ENCODE measurements at regions not wholly inside any gene's neighbourhood (a gene's known extent, or its start where the extent isn't known, plus 50 kb on each side); places are given as distances from the start of the nearest gene placed in this dataset.
A peak's percentile ranks its signal among the peaks of the same experiment; 100 is the strongest.
"Not testable (repeated sequence)": the region's sequence is repeated elsewhere in the genome, so short reads cannot be mapped to it uniquely, and the experiment has no call there.

DNA sequence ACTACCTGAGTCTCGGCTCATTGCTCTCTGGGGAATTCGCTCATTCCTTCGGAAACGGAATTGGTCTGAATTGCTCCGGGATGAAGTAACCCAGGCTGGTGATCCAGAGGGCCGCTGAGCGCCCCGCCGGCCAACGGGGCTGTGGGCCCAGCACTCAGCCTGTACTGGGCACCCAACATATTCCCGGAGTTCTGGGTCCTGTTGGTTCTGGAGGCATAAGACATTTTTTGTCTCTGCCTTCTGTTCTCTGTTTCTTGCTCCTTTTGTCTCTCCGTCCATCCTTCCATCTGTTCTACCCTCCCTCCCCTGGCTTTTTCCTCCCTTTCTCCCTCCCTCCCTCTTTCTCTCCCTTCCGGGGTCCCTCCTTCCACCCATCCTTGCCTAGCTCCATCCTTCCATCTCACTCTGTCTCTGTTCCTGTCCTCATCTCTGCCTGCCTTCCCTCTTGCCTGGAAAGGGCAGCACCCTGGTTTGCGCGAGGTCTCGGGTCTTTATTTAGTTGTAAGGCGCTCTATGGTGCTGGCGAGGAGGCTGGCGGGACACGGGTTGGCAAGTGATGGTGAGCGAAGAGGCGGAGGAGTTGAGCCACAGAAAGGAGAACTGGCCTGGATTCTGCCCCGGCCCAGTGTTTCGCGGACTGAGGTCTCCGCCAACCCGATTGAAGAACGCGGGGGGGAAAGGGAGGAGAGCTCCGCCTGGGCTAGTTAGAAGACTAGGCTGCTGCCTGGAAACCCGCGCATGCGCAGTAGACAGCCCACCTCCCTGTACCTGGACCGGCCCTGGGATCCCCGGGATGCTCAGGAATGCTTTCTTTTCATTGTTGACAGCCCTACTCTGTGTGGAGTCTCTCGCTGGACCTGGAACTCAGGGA is 1468.0 kb downstream of the FOXD4L5 start:
- WGBS, 5 donors, result 15 to 25% (median 24%) methylated on average over 36 of the region's 36 CpGs

GRCh38 chr9:63814970-63815669 is 1469.9 kb downstream of the FOXD4L5 start:
- Histone ChIP-seq H3K27me3 (peaks cover 4 to 48% (median 10%) of the 10 kb centered on the region in 3 donors), H3K9me3 (peaks cover 7 to 64% (median 52%) of the 10 kb centered on the region in 4 donors)
- DNase-seq; H3K27ac ChIP-seq; H3K4me3 ChIP-seq; H3K4me1 ChIP-seq; H3K36me3 ChIP-seq; intact Hi-C loops (cut with DNase I; ENCODE audit: low total_unique reads): not testable (repeated sequence)
- WGBS, 5 donors, result 46 to 79% (median 51%) methylated on average over 20 to 52 of the region's 52 CpGs

More for the DNA sequence above, 1468.0 kb downstream of the FOXD4L5 start:
- H3K27me3 ChIP-seq, result peaks cover 4 to 48% (median 10%) of the 10 kb centered on the region in 3 donors
- intact Hi-C loops (cut with DNase I; ENCODE audit: low total_unique reads), result no loop called here
- H3K27ac ChIP-seq, result peak overlapping the region in 1 of 5 donors; percentile 3
- DNase-seq, result peak; percentile 79 to 89
- no peaks in the 10 kb centered on the region for H3K36me3 ChIP-seq
- peaks cover 0 to 6% (median 2%) of the 10 kb centered on the region in 4 donors for H3K4me1 ChIP-seq
- peaks cover 7 to 64% (median 52%) of the 10 kb centered on the region in 4 donors for H3K9me3 ChIP-seq
- TF ChIP-seq EP300 (IDR thresholded peaks at IDR 0.05) (no peak), POLR2AphosphoS5 (IDR thresholded peaks at IDR 0.05) (no peak), CTCF (IDR thresholded peaks at IDR 0.05) (no peak), POLR2A (IDR thresholded peaks at IDR 0.05) (no peak)
- peak overlapping the region in 3 of 4 donors; percentile 10 to 32 (median 21) for H3K4me3 ChIP-seq

DNA sequence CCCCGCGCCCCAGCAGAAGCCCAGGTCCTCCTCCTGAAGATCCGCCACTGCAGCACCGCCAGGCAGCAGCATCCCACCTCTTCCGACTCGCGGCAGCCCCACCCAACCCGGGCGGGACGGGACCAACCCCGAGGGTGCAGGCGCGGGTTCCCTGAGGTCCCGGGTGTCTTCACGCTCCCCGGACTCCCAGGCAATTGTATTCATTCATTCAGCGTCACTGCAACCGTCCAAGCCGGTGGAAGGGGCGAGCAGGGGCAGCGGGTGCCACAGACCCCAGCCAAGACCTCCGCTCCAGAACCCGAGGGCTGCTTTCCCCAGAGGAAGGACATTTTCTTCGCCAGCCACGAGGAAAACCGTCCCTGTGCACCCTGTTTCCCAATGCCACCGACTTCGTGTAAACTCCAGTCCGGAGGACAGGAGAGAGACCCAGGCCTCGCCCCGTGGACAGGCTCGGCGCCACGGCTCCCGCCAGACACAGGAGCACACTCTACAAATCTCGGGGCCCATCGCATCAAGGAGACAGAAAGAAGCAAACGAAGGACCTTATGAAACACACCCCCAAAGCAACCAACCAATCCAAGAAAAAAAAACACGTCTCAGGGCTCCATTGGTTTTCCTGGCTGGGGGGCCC is 1471.5 kb downstream of the FOXD4L5 start:
- peaks cover 7 to 69% (median 53%) of the 10 kb centered on the region in 4 donors for H3K9me3 ChIP-seq
- H3K27ac ChIP-seq; intact Hi-C loops (cut with DNase I; ENCODE audit: low total_unique reads); DNase-seq; H3K4me1 ChIP-seq; H3K36me3 ChIP-seq: not testable (repeated sequence)
- peak overlapping the region in 1 of 4 donors; percentile 10 for H3K4me3 ChIP-seq
- 32 to 67% (median 42%) methylated on average over 32 to 39 of the region's 39 CpGs for WGBS, 5 donors
- peaks cover 4 to 48% (median 10%) of the 10 kb centered on the region in 3 donors for H3K27me3 ChIP-seq

DNA sequence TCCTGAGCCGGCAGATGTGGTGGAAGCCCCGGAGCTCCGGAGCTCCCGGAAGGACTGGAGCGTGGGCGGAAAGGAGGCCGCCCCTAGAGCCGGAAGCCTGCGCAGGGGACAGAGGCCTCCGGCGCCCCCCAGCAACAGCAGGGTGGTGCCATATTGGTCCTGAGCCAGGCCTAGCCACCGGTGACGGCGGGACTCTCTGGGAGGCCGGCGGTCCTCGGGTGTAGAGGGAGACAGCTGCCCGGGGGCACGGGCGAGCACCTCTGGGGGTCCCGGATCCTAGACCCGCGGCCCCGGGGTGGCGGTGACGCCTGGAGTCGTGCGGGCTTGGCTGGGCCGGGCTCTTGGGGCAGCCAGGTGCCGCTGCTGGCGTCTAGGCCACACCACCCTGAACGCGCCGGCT is 1472.2 kb downstream of the FOXD4L5 start:
- peaks cover 3 to 44% (median 9%) of the 10 kb centered on the region in 3 donors for H3K27me3 ChIP-seq
- WGBS, 5 donors, result 47 to 59% (median 54%) methylated on average over 21 to 34 of the region's 34 CpGs
- H3K9me3 ChIP-seq, result peaks cover 1 to 64% (median 46%) of the 10 kb centered on the region in 4 donors
- H3K27ac ChIP-seq; intact Hi-C loops (cut with DNase I; ENCODE audit: low total_unique reads); H3K36me3 ChIP-seq; H3K4me3 ChIP-seq; DNase-seq; H3K4me1 ChIP-seq: not testable (repeated sequence)

GRCh38 chr9:63804205-63804604 is 1480.8 kb downstream of the FOXD4L5 start:
- H3K4me1 ChIP-seq; H3K27ac ChIP-seq; H3K27me3 ChIP-seq; H3K36me3 ChIP-seq; DNase-seq; intact Hi-C loops (cut with DNase I; ENCODE audit: low total_unique reads); H3K4me3 ChIP-seq: not testable (repeated sequence)
- 49 to 68% (median 60%) methylated on average over 5 of the region's 5 CpGs for WGBS, 5 donors
- peaks cover 0 to 13% (median 3%) of the 10 kb centered on the region in 4 donors for H3K9me3 ChIP-seq

DNA sequence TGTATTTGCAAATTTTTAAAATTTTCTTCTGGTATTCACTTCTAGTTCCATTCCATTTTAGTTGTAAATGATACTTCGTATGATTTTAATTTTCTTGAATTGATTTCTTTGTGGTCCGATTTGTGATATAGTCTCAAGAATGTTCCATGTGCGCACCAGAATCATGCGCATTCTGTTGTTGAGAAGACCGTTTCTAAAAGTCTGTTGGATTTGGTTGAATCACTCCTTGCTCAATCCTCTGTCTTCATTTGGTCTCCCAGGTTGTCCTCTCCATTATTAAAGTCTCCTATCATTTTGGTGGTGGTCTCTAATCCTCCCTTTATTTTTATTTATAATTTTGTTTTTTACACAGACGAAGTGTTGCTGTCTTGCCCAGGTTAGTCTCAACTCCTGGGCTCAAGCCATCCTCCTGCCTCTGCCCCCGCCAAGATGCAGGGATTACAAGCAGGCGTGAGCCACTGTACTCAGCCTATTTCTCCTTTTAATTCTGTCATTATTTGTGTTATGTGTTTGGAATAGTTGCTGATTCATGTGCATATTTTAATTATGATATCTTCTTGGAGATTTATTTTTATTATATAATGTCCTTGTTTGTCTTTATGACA is 1490.8 kb downstream of the FOXD4L5 start:
- H3K4me3 ChIP-seq; H3K4me1 ChIP-seq; H3K27ac ChIP-seq; DNase-seq; H3K36me3 ChIP-seq; intact Hi-C loops (cut with DNase I; ENCODE audit: low total_unique reads); H3K27me3 ChIP-seq: not testable (repeated sequence)
- H3K9me3 ChIP-seq, result peaks cover 0 to 30% (median 12%) of the 10 kb centered on the region in 4 donors
- 57 to 62% (median 61%) methylated on average over 8 of the region's 8 CpGs for WGBS, 5 donors

- peaks cover 0 to 43% (median 17%) of the 10 kb centered on the region in 4 donors for H3K9me3 ChIP-seq
- DNase-seq; H3K4me3 ChIP-seq; H3K4me1 ChIP-seq; H3K27ac ChIP-seq; H3K27me3 ChIP-seq; intact Hi-C loops (cut with DNase I; ENCODE audit: low total_unique reads); H3K36me3 ChIP-seq: not testable (repeated sequence)
- WGBS, 5 donors, result 25 to 32% (median 26%) methylated on average over 3 of the region's 3 CpGs
Measured at GRCh38 chr9:63787454-63787853, 1497.6 kb downstream of the FOXD4L5 start.

- WGBS, 5 donors, result 78 to 87% (median 79%) methylated on average over 8 to 15 of the region's 15 CpGs
- H3K27me3 ChIP-seq; H3K4me3 ChIP-seq; DNase-seq; H3K27ac ChIP-seq; intact Hi-C loops (cut with DNase I; ENCODE audit: low total_unique reads); H3K36me3 ChIP-seq; H3K4me1 ChIP-seq: not testable (repeated sequence)
- H3K9me3 ChIP-seq, result peaks cover 0 to 38% (median 21%) of the 10 kb centered on the region in 4 donors
Measured at GRCh38 chr9:63785059-63785458, 1500.0 kb downstream of the FOXD4L5 start.

GRCh38 chr9:63784421-63784820 is 1500.6 kb downstream of the FOXD4L5 start:
- DNase-seq; H3K27ac ChIP-seq; intact Hi-C loops (cut with DNase I; ENCODE audit: low total_unique reads); H3K27me3 ChIP-seq; H3K4me1 ChIP-seq; H3K4me3 ChIP-seq; H3K36me3 ChIP-seq: not testable (repeated sequence)
- WGBS, 5 donors, result 56 to 73% (median 69%) methylated on average over 14 to 21 of the region's 21 CpGs
- peaks cover 0 to 32% (median 20%) of the 10 kb centered on the region in 4 donors for H3K9me3 ChIP-seq

Data from stomach (tissue), 8 donors.